ENCODE measurements at regions not wholly inside any gene's neighbourhood (a gene's known extent, or its start where the extent isn't known, plus 50 kb on each side); places are given as distances from the start of the nearest gene placed in this dataset.
"Not testable (repeated sequence)": the region's sequence is repeated elsewhere in the genome, so short reads cannot be mapped to it uniquely, and the experiment has no call there.

- no peak for DNase-seq
These were observed 204.2 kb upstream of the PLD5 start for GRCh38 chr1:242728696-242729095.

GRCh38 chr1:242723044-242723716 lies 198.7 kb upstream of the PLD5 start:
- DNase-seq, result no peak

GRCh38 chr1:242718967-242719366 lies 194.5 kb upstream of the PLD5 start:
- DNase-seq, result no peak

DNA sequence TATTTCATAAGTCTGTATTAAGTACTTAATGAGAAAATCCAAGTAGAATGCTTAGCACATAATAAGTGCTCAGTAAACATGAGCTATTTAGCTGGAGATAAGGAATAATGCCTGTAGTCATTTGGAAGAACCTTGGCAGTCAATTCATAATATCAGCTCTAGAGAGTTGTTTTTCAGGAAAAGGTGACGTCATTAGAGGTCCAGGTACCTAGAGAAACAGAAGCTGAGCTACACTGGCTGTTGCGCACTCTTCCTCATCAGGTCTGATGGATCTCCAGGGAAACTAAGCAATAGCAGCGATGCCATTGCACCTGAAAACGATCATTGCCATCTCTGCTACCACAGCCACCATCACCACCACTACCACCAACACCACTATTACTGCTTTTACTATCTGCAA lies 187.8 kb upstream of the PLD5 start:
- no peak for DNase-seq

DNA sequence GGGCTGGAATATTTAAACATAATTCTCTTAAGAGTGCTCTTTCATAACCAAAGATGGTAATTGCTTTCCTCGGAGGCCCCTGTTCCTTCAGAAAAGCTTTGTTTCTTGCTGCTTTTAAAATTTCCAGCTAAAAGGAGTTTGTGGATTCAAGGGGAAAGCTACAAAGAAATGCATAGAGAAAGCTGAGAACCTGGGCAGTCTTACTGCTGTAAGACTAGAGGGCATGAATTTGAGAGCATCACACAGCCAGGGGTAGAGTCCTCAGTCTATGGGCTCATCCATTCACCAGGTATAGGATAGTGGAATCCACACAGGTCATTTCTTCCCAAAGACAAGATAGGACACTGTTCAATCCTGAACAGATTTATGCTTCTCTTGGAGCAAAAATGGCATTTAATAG lies 186.3 kb upstream of the PLD5 start:
- no peak for DNase-seq

DNA sequence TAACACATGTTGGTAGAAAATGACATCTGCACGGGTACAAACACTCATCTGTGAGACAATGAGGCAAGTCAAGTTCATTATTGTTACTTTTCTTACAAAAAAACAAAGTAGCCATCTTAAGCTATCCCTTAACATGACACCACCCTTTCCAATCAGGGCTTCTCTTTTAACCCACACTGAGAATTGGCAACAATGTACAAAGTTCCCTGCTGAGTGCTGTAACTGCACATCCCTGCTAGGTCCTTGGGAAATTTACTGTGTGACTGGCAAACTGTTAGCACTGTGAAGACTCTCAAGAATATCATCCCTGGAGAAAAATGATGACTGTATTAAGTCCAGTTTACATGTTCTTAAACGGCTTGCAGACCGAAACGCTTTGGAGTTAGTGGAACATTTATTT lies 185.8 kb upstream of the PLD5 start:
- DNase-seq, result no peak

- no peak for DNase-seq
These were observed 179.0 kb upstream of the PLD5 start for GRCh38 chr1:242703467-242703866.

DNA sequence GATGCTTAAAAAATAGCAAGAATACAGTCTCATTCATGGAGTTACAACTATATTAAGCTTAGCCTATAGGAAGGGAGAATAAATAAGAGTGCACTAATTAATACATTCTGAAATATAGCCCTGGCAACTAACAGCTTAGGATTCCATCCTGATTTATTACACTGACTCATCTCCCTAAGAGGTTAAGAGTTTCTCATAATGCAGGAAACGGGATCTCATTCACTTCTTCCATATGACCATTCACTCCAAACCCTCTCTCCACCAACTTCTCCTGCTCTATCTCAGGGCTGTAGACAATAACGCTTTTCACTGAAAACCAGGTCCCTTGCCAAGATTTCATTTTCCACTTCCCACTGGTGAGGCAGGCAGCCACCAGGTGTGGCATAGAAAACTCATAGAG lies 168.5 kb upstream of the PLD5 start:
- DNase-seq, result no peak

- DNase-seq, result no peak
These were observed 167.1 kb upstream of the PLD5 start for GRCh38 chr1:242691610-242691945.

DNA sequence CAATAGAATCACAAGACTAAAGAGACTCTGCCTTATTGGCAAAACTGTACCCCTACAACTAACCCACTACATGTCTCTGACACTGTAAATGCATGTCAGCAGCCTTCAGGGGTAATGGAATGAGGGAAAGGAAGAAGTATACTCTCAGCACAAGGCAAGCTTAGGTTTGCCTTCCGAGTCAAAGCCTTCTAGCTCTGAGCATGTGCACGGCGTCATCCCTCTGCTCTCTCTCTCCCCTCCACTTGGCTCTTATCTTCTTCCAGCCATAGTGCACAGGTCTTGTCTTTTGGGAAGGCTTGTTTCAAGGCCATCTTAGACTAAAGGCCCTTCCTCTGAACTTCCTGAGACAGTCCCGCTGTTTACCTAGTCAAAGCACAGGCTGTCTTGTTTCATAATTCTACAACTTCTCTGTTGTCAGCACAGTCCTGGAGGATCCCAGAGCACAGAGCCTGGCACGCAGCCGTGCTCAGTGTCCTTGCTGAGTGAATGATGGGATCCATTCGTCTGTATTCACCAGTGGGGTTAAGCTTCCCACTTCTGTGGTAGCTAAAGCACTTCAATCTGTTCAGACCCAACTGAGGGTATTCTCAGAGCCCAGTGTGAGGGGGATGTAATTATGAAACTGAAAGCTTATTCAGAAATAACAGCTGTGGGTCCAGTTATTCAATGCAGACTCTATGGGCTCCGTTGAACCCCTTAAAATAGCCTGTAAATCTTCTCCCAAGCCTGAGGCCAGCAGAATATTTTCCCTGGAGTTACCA lies 166.5 kb upstream of the PLD5 start:
- no peak for DNase-seq

DNA sequence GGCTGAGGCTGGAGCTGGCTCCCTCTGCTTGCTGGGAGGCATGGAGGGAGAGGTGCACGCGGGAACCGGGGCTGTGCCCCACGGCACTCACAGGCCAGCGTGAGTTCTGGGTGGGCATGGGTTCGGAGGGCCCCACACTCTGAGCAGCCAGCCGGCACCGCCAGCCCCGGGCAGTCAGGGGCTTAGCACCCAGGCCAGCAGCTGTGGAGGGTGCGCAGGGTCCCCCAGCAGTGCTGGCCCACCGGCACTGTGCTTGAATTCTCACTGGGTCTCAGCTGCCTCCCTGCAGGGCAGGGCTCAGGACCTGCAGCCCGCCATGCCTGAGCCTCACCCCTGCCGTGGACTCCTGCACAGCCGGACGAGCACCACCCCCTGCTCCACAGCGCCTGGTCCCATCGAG lies 164.9 kb upstream of the PLD5 start:
- no peak for DNase-seq

GRCh38 chr1:242674951-242675645 lies 150.6 kb upstream of the PLD5 start:
- no peak for DNase-seq

GRCh38 chr1:242673652-242674051 lies 149.2 kb upstream of the PLD5 start:
- DNase-seq, result no peak

DNA sequence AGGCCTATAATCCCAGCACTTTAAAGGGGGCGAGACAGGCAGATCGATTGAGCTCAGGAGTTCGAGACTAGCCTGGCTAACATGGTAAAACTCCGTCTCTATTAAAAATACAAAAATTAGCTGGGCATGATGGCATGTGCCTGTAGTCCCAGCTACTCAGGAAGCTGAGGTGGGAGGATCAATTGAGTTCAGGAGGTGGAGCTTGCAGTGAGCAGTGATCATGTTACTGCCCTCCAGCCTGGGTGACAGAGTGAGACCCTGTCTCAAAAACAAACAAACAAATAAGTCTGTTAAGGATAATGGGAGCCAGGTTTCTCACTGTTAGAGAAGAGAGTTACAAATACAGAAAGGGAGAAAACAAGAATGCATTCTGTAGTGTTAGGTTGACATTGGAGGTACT lies 148.7 kb upstream of the PLD5 start:
- not testable (repeated sequence) for DNase-seq

DNA sequence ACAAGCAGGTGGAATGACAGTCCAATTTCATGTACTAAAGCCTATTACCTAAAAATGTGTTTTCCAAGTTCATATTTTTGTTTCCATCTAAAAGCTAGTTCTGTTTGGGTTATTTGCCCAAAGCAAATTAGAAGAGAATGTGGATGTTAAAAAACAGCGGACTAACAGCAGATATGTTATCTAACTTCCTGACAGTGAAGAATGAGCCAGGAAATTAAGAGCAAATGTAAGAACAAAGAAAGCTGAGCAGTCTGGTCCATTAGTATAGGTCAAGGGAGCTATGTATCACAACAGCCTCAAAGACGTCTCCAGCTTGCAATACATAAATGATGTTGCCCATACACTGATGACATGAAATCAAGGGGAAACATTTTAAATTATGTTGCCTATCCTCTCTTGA lies 145.5 kb upstream of the PLD5 start:
- no peak for DNase-seq

DNA sequence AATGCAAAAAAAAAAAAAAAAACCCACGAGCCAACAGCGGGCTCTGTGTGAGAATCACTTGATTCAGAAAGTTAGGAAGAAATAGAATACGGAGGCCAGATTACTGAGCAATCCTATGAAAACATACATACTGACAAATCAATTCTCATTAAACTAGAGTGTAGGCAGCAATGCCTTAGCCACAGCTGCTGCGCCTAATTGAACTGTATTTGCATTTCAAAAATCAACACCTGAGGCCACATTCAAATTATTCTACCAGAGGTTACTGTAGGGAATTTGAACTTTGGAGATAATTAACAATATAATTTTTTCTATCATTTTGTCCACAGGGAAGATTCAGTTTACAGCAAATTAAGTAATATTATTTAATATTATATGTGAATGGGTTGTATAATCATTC lies 138.4 kb upstream of the PLD5 start:
- DNase-seq, result no peak

GRCh38 chr1:242653772-242654171 lies 129.3 kb upstream of the PLD5 start:
- DNase-seq, result not testable (repeated sequence)

GRCh38 chr1:242651817-242652216 lies 127.3 kb upstream of the PLD5 start:
- peak; percentile 1 for DNase-seq

DNA sequence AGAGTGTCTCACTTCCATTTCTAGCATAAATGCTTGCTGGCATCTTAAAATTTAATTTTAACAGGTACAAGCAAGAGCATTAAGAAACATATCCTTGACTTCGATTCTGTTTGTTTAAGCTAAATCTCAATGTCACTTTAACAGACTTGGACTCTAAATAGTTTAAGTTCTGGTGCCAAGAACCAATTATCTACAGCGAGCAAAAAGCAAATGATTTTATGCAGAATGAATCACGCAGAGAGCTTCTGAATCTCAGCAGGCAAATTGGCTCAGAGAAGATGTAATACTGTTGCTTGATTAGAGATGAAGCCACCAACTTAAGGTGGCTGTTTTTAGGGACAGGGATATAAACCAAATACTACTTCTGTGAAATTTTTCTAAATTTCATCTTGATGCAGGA lies 117.0 kb upstream of the PLD5 start:
- DNase-seq, result no peak

GRCh38 chr1:242639104-242639503 lies 114.6 kb upstream of the PLD5 start:
- DNase-seq, result no peak

DNA sequence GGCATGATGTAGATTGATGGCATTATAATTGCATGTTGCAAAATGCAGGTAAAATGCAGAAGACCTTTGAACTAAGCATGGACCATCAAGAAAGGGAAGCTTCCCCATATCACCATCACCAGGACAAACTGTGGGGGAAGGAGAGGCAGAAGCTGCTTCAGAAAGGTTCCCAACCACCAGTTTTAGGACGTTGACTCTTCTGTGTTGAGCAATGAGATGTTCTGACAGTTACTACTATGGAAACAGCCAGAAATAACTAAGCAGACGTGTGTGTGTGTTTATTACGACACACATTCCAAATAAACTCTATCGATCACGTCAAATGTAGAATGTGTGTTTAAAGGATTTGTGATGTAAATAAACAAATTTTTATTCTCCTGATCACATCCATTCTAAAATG lies 110.2 kb upstream of the PLD5 start:
- no peak for DNase-seq

- no peak for DNase-seq
These were observed 104.9 kb upstream of the PLD5 start for GRCh38 chr1:242629396-242629795.

DNA sequence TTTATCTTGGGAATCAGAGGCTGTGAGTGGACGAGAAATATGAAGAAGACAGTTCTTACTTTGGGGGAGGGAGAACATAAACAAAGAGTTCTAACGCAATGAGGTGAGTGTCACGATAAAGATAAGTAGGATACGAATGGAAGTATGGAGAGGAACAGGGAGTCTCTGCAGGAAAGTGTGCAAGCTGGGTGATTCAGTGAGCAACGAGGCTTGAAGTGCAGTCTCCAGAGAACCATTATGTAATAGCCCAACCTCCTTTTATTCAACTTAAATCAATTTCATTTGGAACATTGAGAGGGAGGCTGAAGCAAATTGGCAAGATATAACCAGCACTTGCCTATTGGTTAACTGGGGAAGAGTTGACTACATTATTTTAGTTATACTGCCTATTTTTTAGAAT lies 99.3 kb upstream of the PLD5 start:
- no peak for DNase-seq

GRCh38 chr1:242623119-242623518 lies 98.6 kb upstream of the PLD5 start:
- DNase-seq, result no peak

Data from stimulated activated CD4-positive, alpha-beta T cell treated with anti-CD3 and anti-CD28 coated beads, Interleukin-15, amount 100 ng/mL, for 24 hours (primary cell).